Fibroblast of lung (primary cell): ENCODE measurements at regions not wholly inside any gene's neighbourhood (a gene's known extent, or its start where the extent isn't known, plus 50 kb on each side); places are given as distances from the start of the nearest gene placed in this dataset.

Experiments
- CTCF ChIP-seq, 2 donors: IDR thresholded peaks in 1 of 2; conservative IDR thresholded peaks in 1 of 2; 1 replicate in 1 of 2; 2 replicates in 1 of 2; pipeline ENCODE4 v1.5.1; 2011 to 2012; ENCODE audit warnings: low read length in 2 of 2, control low read depth in 1 of 2, inconsistent platforms in 1 of 2, low read depth in 1 of 2, mild to moderate bottlenecking in 1 of 2
- EZH2 ChIP-seq: IDR thresholded peaks from 2 replicates; pipeline ENCODE4 v1.5.1; 2012; ENCODE audit warnings: low read length, control low read depth, mild to moderate bottlenecking; ENCODE audit errors: missing control alignments

- TF ChIP-seq CTCF (conservative IDR thresholded peaks at IDR 0.05 in 1 of 2, IDR thresholded peaks at IDR 0.05 in 1 of 2; ENCODE audit: low read depth in 1 of 2, low read length in 2 of 2) (no peak), EZH2 (no peak)
Measured at GRCh38 chr2:66134138-66134701, 300.7 kb upstream of the MEIS1 start.
